SJCRH30 (cell line): ENCODE measurements at regions not wholly inside any gene's neighbourhood (a gene's known extent, or its start where the extent isn't known, plus 50 kb on each side); places are given as distances from the start of the nearest gene placed in this dataset.
A peak's percentile ranks its signal among the peaks of the same experiment; 100 is the strongest.

Source experiments
- DNase-seq, 2 experiments: peaks; one replicate each; pipeline ENCODE4 v3.0.0-alpha.2; 2015 to 2020
- H3K27ac ChIP-seq: fragments of 250-450 bp; sonication (Bioruptor Pico); 2 replicates; pipeline ENCODE4 v1.5.1; 2020; ENCODE audit warnings: mild to moderate bottlenecking, moderate library complexity
- H3K27me3 ChIP-seq: fragments of 250-450 bp; sonication (Bioruptor Pico); 2 replicates; pipeline ENCODE4 v1.5.1; 2020; ENCODE audit warnings: mild to moderate bottlenecking, moderate library complexity
- H3K36me3 ChIP-seq: fragments of 250-450 bp; sonication (Bioruptor Pico); 2 replicates; pipeline ENCODE4 v1.5.1; 2020; ENCODE audit warnings: mild to moderate bottlenecking, moderate library complexity
- H3K4me1 ChIP-seq: fragments of 250-450 bp; sonication (Bioruptor Pico); 2 replicates; pipeline ENCODE4 v1.5.1; 2020; ENCODE audit warnings: mild to moderate bottlenecking, moderate library complexity
- H3K4me3 ChIP-seq: fragments of 250-450 bp; sonication (Bioruptor Pico); 2 replicates; pipeline ENCODE4 v1.5.1; 2020; ENCODE audit warnings: mild to moderate bottlenecking, moderate library complexity
- H3K9me3 ChIP-seq: fragments of 250-450 bp; sonication (Bioruptor Pico); replicated peaks from 2 replicates; pipeline ENCODE4 v1.5.1; 2020; ENCODE audit warnings: mild to moderate bottlenecking, moderate library complexity

DNA sequence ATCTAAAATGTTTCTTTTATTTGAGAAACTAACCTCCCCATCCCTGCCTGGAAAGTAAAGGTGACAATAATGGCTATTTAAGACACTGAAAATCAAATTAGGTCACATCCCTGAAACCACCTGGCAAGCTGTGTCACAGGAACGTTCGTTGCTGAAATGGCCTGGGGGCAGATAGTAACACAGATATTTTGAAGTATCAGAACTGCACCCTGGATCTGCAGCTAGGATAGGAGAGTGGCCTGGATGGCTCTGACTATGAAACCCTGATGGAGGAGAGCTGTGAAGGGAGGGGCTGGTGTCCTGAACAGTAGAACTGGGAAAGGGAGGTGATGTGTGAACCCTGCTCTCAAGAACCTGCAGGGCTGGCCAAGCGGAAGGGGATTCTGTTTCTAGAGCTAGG is 648.3 kb upstream of the CFAP20DC start:
- Histone ChIP-seq H3K4me1 (no peaks in the 10 kb centered on the region), H3K36me3 (no peaks in the 10 kb centered on the region), H3K27me3 (no peaks in the 10 kb centered on the region), H3K9me3 (no peaks in the 10 kb centered on the region), H3K27ac (no peak overlapping the region), H3K4me3 (no peak overlapping the region)
- no peak for DNase-seq

DNA sequence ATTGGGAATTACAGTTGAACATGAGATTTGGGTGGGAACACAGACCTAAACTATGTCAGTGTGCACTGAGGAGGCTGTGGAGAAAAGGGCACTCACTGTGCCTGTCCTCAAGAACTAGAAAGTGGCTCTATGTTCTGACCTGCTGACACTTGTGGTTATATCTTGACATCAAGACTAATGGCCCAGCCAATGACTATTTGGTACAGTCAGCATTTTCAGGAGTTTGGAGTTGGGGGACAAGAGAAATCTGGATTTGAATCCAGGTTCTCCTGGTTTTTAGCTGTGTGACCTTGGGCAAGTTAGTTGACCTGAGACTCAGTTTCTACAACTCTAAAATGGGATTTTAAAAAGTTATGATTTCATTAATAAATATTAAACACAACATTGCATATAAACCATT is 647.0 kb upstream of the CFAP20DC start:
- Histone ChIP-seq H3K4me3 (no peak overlapping the region), H3K9me3 (no peaks in the 10 kb centered on the region), H3K4me1 (no peaks in the 10 kb centered on the region), H3K27ac (no peak overlapping the region), H3K36me3 (no peaks in the 10 kb centered on the region), H3K27me3 (no peaks in the 10 kb centered on the region)
- DNase-seq = no peak

DNA sequence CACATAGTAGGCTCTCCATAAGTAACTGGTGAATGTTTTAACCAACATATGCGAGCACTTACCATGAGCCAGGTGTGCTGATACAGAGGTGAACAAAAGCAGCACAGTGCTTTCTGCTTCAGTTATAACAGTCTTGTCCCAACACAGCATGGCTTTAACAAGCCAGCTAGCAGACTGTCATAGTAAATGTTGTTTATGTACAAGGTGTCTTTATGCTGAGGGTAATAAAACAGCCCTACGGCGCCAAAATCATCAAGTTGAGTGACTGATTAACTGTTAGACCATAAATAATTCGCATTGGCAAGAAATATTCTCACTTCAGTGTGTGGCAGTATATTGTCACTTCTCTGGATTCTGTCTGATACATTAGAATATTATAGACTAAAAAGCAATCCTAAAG is 646.0 kb upstream of the CFAP20DC start:
- Histone ChIP-seq H3K4me1 (no peaks in the 10 kb centered on the region), H3K27ac (no peak overlapping the region), H3K4me3 (no peak overlapping the region)

DNA sequence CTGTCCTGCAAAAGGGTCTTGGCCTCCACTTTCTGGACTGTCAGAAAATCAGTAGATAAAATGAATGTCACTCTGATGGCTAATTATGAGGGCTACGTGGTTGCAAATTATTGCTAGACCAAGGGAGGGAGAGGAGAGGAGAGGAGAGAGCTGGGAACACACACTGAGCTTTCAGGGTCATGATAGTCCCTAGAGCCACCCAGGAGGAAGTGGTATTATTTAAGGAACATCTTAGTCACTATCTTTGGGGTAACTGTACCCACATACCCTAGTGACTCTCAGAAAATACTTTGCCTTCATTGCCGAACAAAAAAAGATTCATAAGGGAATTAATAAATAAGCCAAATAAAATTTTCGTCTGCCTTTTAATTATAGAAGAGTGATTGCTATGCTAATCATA is 642.3 kb upstream of the CFAP20DC start:
- Histone ChIP-seq H3K36me3 (no peaks in the 10 kb centered on the region), H3K4me3 (no peak overlapping the region), H3K4me1 (no peaks in the 10 kb centered on the region), H3K27ac (no peak overlapping the region), H3K27me3 (no peaks in the 10 kb centered on the region), H3K9me3 (no peaks in the 10 kb centered on the region)
- no peak for DNase-seq

More for the DNA sequence above, 646.0 kb upstream of the CFAP20DC start:
- Histone ChIP-seq H3K9me3 (no peaks in the 10 kb centered on the region), H3K36me3 (no peaks in the 10 kb centered on the region), H3K27me3 (no peaks in the 10 kb centered on the region)
- no peak for DNase-seq

DNA sequence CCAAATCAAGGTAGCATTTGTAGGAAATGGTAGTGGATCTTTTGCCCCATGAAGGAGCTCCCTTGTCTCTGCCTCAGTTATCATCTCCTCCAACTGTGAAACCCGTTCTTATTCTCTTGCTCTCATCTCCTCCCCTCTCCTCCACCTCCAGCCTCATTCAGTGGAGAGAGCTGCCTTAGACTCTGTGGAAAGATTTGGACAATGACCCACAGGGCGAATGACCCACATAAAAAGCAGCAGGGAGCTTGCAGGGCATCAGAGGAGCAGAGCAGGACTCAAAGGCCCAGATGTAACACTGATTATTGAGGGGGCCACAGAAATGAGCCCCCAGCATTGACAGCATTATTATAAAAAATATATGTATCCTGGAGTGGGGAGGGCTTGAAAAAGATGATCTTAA is 641.1 kb upstream of the CFAP20DC start:
- no peak for DNase-seq
- no peaks in the 10 kb centered on the region for H3K4me1 ChIP-seq
- H3K4me3 ChIP-seq = no peak overlapping the region
- no peaks in the 10 kb centered on the region for H3K36me3 ChIP-seq
- no peaks in the 10 kb centered on the region for H3K27me3 ChIP-seq
- no peaks in the 10 kb centered on the region for H3K9me3 ChIP-seq
- H3K27ac ChIP-seq = no peak overlapping the region

DNA sequence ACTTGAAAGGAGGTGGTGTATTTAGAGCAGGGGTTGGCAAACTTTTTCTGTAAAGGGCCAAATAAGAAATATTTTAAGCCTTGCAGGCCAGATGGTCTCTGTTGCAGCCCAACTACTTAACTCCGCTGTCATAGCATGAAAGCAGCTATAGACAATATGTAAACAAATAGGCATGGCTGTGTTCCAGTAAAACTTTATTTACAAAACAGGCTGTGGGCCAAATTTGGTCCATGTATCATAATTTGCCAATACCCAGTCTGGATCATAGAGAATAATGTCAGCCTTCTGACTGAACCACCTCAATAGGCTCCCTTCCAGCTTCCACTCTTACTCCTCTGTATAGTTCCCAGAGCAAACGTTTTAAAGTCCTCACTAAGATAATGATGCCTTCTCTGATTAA is 638.8 kb upstream of the CFAP20DC start:
- no peak for DNase-seq
- no peaks in the 10 kb centered on the region for H3K9me3 ChIP-seq
- no peaks in the 10 kb centered on the region for H3K36me3 ChIP-seq
- H3K27ac ChIP-seq = no peak overlapping the region
- no peaks in the 10 kb centered on the region for H3K4me1 ChIP-seq
- no peak overlapping the region for H3K4me3 ChIP-seq
- no peaks in the 10 kb centered on the region for H3K27me3 ChIP-seq

DNA sequence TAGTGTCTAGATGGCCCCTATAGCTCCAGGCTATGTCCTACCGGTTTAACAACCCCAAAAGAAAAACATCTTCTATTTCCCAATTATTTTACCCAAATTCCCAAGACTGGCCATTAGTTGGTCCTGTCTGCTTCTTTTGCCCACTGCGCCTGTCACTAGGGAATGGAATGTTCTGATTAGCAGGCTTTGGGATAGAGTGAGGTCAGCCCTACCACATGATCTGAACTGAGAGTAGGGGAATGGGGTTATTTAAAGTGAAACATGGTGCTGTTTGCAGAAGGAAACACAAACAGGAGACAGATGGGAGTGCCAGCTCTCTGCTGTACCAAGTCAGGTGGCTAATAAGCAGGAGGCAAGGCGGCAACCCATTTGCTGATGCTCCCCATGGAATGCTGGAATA is 635.6 kb upstream of the CFAP20DC start:
- no peak overlapping the region for H3K27ac ChIP-seq
- no peaks in the 10 kb centered on the region for H3K27me3 ChIP-seq
- H3K9me3 ChIP-seq = no peaks in the 10 kb centered on the region
- no peaks in the 10 kb centered on the region for H3K36me3 ChIP-seq
- H3K4me3 ChIP-seq = no peak overlapping the region
- H3K4me1 ChIP-seq = no peaks in the 10 kb centered on the region
- DNase-seq = no peak

DNA sequence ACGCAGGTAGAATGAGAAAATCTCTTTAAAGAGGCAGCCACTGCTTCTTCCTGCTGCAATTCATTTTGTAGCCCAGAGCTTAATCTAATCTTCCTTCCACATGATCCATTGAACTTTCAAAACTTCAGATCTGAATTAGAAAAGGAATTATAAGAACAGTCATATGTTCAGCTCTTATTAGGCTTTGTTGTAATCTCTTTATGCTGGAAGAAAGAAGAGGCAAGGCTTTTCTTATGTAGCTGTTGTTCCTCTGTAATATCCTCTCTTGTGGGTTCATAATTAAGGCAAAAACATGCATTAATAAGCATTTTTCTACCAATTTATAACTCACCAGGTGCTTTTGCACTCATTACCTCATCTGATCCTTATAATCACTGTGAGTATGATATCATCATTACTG is 634.9 kb upstream of the CFAP20DC start:
- Histone ChIP-seq H3K9me3 (no peaks in the 10 kb centered on the region), H3K36me3 (no peaks in the 10 kb centered on the region), H3K27me3 (no peaks in the 10 kb centered on the region), H3K4me3 (no peak overlapping the region), H3K27ac (no peak overlapping the region), H3K4me1 (no peaks in the 10 kb centered on the region)
- no peak for DNase-seq

DNA sequence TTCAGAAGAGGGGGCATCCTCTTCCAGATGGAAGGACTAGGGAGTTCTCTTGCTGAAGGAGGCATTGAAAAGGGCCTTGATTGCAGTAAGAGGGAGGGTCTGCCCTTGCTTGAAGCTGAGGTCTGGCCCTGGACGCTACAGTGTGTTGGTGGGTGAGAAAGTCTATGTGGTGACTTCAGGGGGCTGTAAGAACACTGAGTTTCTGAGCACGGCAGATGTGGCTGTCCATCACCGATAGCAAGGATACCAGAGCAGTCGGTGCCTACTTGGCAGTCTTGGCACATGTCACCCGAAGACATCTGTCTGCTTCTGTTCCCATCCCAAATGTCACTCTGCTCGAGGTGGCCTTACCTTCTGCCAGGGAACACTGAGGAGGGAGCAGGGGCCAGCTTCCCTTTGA is 631.1 kb upstream of the CFAP20DC start:
- DNase-seq = peak; percentile 2 to 21
- Histone ChIP-seq H3K27ac (no peak overlapping the region), H3K9me3 (no peaks in the 10 kb centered on the region), H3K4me3 (no peak overlapping the region), H3K36me3 (no peaks in the 10 kb centered on the region), H3K4me1 (no peaks in the 10 kb centered on the region), H3K27me3 (no peaks in the 10 kb centered on the region)

DNA sequence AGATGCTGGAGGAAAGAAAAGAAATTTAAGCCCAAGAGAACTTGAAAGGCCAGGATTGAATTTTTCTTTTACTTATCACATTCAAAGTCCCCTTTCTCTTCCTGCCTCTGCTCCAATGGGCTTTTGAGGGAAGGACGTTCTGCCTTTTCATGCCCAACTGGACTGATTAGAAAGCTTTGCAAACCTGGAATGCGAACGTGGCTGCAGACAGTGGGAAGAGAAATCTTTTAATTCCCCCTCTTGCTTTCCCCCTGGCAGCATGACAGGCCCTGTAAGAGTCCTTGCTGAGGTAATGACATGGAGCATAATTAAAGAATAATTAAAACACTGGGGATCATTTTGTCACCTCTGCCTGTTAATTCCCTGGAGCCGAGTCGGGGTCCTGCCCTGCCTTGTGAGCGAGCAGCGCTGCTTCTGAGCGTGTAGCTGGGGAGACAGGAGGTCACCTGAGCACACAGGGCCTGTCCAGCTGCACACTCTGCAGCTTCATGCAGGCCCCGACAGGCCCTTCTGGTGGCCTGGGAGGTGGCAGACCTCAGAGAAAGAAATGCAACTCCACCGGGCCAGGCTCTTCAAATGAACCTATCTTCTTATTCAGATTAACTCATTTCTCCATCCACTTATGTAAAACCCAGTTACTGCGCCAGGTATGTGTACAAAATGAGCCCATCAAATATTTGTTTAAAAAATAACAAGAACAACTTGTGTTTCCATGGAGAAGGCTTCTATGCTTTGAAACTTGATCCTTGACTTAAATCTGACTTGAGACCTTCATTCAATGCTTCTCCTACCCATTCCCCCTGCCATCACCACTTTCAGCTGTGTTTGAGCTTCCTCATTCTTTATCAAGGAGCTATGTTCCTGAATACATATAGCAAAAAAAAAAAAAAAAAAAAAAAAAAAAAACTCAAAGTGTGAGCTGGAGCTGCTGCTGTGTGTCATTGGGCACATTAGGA is 628.2 kb upstream of the CFAP20DC start:
- no peak for DNase-seq
- Histone ChIP-seq H3K36me3 (no peaks in the 10 kb centered on the region), H3K9me3 (no peaks in the 10 kb centered on the region), H3K4me1 (no peaks in the 10 kb centered on the region), H3K27me3 (no peaks in the 10 kb centered on the region), H3K4me3 (no peak overlapping the region), H3K27ac (no peak overlapping the region)

DNA sequence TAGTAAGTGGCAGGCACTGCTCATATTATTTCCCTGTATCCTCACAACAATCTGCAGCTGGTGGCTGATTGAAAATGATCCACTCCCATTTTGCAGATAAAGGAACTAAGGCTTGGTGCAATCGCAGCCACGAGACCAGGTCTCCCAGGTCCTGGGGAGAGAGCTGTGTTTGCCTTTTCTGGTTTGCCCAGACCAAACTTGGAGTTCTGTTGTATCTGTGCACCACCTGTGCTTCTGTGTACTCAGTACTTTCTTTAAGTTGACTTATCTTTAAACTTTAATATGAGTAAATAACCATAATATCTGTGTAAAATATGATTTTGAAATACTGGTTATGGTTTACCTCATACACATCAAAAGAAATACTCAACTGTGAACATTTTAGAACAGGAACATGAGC is 625.7 kb upstream of the CFAP20DC start:
- H3K27ac ChIP-seq = no peak overlapping the region
- no peak for DNase-seq
- no peaks in the 10 kb centered on the region for H3K4me1 ChIP-seq
- H3K9me3 ChIP-seq = no peaks in the 10 kb centered on the region
- no peak overlapping the region for H3K4me3 ChIP-seq
- H3K36me3 ChIP-seq = no peaks in the 10 kb centered on the region
- H3K27me3 ChIP-seq = no peaks in the 10 kb centered on the region

DNA sequence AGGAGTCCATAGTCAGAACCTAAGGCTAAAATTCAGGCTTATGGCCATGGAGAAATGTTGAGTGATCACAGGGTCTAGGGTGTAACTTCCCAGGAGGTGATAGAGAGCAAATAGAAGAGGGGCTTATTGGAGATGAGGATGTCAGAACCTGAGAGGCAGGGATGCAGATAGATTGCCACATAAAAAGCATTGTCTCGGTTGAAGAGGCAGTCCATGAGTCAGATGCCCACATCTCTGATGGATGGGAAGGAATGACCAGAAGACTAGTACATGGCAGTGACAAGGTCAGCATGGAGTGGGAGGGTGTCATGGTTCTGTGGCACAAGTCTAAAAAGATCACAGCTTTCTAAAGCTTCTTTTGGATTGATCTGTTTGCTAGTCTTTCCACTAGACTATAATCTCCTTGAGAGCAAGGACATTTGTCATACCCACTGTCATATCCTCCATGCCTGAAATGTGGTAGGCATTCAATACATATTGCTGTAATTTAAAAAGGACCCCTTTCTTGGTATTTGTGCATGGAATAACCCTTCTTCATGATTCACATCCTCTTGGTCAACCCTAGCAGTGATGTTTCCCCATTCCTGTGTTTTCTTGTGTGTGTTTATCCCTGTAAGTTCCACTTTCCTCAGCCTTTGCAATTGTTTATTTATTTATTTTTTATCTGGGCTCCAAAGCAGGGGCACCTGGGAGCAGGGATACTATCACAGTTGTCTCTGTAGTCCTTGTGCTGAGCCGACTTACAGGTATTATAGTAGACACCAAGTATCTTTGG is 613.4 kb upstream of the CFAP20DC start:
- H3K27ac ChIP-seq = no peak overlapping the region
- H3K4me1 ChIP-seq = no peaks in the 10 kb centered on the region

DNA sequence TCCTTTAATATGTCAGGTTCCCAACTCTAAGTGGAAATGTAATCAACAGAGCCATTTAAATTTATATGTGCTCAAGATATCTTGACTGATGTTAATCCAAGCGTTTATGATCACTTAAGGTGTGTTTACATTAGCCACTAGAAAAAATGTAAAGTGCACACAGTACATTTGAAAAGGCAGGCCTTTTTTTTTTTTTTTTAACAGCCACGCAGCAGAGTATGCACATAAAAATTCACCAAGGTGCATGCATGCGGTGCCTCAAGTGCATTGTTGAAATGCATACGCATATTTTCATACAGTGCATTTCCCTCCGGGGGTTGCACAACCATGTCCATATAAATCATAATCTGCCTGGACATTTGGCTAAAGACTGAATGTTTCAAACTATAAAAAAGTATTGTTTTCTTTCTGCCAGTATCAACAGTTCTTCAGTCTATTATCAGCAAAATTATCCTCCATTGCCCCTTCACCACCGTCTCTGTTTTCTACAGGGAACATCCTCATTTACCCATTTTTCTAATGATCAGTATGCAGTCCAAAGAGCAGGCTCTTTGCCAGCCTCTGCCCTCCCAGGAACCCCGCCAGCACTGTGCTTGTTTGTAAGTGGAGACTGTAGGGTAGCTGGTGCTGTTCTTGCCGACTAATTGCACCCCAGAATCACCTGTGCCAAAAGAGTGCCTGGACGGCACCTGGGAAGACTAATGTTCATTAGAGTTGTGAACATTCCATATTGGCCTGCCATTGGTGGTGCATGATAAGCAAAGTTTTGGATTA is 611.2 kb upstream of the CFAP20DC start:
- no peak for DNase-seq
- no peaks in the 10 kb centered on the region for H3K36me3 ChIP-seq
- H3K4me1 ChIP-seq = no peaks in the 10 kb centered on the region
- H3K4me3 ChIP-seq = no peak overlapping the region
- H3K27me3 ChIP-seq = no peaks in the 10 kb centered on the region
- no peaks in the 10 kb centered on the region for H3K9me3 ChIP-seq
- no peak overlapping the region for H3K27ac ChIP-seq

More for the DNA sequence above, 613.4 kb upstream of the CFAP20DC start:
- DNase-seq = no peak
- Histone ChIP-seq H3K36me3 (no peaks in the 10 kb centered on the region), H3K4me3 (no peak overlapping the region), H3K9me3 (no peaks in the 10 kb centered on the region), H3K27me3 (no peaks in the 10 kb centered on the region)

DNA sequence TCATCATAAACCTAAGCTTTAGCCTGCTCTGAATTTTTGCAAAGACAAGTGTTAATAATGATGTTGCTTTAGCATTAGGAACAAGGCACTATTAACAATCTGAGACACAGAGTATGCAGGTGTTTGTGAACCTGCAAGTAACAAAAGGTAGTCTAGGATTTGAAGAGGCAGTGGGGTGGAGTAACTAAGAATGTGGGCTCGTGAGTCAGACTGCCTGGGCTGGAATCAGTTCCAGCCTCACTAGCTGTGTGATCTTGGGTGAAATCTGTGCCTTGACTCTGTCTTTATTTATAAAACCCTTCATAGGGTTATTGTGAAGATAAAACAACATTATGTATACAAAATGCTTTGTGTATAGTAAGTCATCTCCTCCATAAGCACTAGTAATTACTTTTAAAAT is 610.6 kb upstream of the CFAP20DC start:
- DNase-seq = no peak
- Histone ChIP-seq H3K27ac (no peak overlapping the region), H3K9me3 (no peaks in the 10 kb centered on the region), H3K36me3 (no peaks in the 10 kb centered on the region), H3K27me3 (no peaks in the 10 kb centered on the region), H3K4me1 (no peaks in the 10 kb centered on the region), H3K4me3 (no peak overlapping the region)

DNA sequence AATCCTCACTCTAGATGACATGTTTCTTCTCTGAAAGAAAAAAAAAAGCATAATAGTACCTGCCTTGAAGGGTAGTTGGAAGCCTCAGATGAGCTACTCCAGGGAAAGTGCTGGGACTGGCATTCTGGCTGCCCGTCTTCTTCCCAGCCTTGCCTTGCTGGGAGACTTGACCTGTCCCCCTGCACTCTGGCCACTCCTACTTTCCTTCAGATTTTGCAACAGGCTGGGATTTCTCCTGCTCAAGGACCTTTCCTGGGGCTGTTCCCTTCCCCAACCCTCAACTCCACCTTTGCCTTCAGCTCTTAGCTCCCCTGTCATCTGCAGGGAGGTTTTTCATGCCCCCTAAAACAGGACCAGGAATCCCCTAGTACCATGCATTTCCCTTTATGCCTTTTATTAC is 609.9 kb upstream of the CFAP20DC start:
- H3K27ac ChIP-seq = no peak overlapping the region
- H3K9me3 ChIP-seq = no peaks in the 10 kb centered on the region
- H3K27me3 ChIP-seq = no peaks in the 10 kb centered on the region
- no peak overlapping the region for H3K4me3 ChIP-seq
- H3K36me3 ChIP-seq = no peaks in the 10 kb centered on the region
- no peaks in the 10 kb centered on the region for H3K4me1 ChIP-seq
- no peak for DNase-seq
